Fibroblast of lung (primary cell): ENCODE measurements at regions not wholly inside any gene's neighbourhood (a gene's known extent, or its start where the extent isn't known, plus 50 kb on each side); places are given as distances from the start of the nearest gene placed in this dataset.

Experiments used
- EZH2 ChIP-seq: IDR thresholded peaks from 2 replicates; pipeline ENCODE4 v1.5.1; 2012; ENCODE audit warnings: low read length, control low read depth, mild to moderate bottlenecking; ENCODE audit errors: missing control alignments
- TF ChIP-seq, protein P1 (sequence below), 2 donors: IDR thresholded peaks in 1 of 2; conservative IDR thresholded peaks in 1 of 2; 1 replicate in 1 of 2; 2 replicates in 1 of 2; pipeline ENCODE4 v1.5.1; 2011 to 2012; ENCODE audit warnings: low read length in 2 of 2, control low read depth in 1 of 2, inconsistent platforms in 1 of 2, low read depth in 1 of 2, mild to moderate bottlenecking in 1 of 2

GRCh38 chr6:71049198-71049770, 92.4 kb upstream of the B3GAT2 start:
- TF ChIP-seq, protein P1, sequence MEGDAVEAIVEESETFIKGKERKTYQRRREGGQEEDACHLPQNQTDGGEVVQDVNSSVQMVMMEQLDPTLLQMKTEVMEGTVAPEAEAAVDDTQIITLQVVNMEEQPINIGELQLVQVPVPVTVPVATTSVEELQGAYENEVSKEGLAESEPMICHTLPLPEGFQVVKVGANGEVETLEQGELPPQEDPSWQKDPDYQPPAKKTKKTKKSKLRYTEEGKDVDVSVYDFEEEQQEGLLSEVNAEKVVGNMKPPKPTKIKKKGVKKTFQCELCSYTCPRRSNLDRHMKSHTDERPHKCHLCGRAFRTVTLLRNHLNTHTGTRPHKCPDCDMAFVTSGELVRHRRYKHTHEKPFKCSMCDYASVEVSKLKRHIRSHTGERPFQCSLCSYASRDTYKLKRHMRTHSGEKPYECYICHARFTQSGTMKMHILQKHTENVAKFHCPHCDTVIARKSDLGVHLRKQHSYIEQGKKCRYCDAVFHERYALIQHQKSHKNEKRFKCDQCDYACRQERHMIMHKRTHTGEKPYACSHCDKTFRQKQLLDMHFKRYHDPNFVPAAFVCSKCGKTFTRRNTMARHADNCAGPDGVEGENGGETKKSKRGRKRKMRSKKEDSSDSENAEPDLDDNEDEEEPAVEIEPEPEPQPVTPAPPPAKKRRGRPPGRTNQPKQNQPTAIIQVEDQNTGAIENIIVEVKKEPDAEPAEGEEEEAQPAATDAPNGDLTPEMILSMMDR (conservative IDR thresholded peaks at IDR 0.05 in 1 of 2, IDR thresholded peaks at IDR 0.05 in 1 of 2; ENCODE audit: low read depth in 1 of 2, low read length in 2 of 2), result no peak
- TF ChIP-seq EZH2, result no peak
